ENCODE measurements at regions not wholly inside any gene's neighbourhood (a gene's known extent, or its start where the extent isn't known, plus 50 kb on each side); places are given as distances from the start of the nearest gene placed in this dataset.

DNA sequence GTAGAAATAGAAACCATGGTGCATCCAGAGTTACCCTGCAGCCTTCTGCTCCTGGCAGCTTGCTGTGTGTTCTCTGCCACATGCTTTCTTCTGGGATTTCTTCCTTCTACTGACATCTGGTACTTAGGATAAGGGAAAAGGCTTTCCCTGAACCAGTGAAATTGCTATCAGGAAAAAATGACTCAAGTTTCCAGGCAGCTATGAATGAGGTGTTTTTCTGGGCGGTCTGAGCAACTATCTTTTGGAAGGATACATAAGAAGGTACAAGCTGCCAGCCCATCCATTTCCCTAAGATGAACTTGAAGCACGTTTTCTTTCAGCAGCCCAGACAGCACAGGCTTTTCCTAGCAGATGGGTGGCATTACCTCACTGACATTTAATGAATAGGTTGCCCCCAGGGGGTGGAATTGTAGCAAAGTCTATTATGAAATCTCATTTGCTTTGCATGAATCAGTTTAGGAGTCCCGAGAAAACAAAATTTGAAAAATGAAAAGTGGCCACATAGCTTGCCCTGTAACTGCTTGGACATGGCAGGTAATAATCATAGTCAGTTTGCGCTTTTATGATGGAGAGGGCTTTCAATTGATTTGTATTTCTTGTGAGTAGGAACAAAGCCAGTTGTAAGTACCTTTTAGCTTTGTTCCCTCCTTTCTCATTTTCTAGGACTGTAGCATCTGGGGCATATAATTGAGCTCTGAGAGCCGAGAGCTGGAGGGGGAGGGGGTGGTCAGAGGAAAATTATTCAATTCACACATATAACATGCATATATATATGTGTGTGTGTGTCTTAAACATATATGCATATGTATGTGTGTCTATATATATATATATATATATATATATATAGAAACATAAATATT is 108.5 kb downstream of the C9orf152 start:
- Histone ChIP-seq H3K9me3 (ENCODE audit: low read length) (no peaks in the 10 kb centered on the region), H3K4me1 (ENCODE audit: insufficient read depth, low read length) (peaks cover 5% of the 10 kb centered on the region; the same call in 1 of the 2 replicates), H3K27ac (ENCODE audit: low read length) (no peak overlapping the region), H3K9me2 (replicated peaks; ENCODE audit: low read length) (no peaks in the 10 kb centered on the region), H3K36me3 (ENCODE audit: low read depth, low read length) (peaks cover 3% of the 10 kb centered on the region; the same call in 1 of the 2 replicates), H4K20me1 (ENCODE audit: low read length) (peaks cover 48% of the 10 kb centered on the region; the same call in 1 of the 2 replicates), H3K79me2 (ENCODE audit: low read length) (peaks cover 62% of the 10 kb centered on the region), H2AFZ (ENCODE audit: low read length) (no peak overlapping the region), H3K4me3 (ENCODE audit: low read length) (no peak overlapping the region), H3K27me3 (ENCODE audit: low read length) (no peaks in the 10 kb centered on the region), H3K9ac (ENCODE audit: low read length) (no peak overlapping the region), H3F3A (ENCODE audit: low read length, unreplicated experiment) (no peaks in the 10 kb centered on the region), H3K4me2 (ENCODE audit: low read length) (no peak overlapping the region)
- ChIA-PET CTCF (no interaction called here), POLR2A (ENCODE audit: unreplicated experiment) (no interaction called here)
- TF ChIP-seq EZH2phosphoT487 (IDR thresholded peaks at IDR 0.05; ENCODE audit: borderline replicate concordance, low read length) (no peak), EZH2 (IDR thresholded peaks at IDR 0.05; ENCODE audit: low read length, unreplicated experiment) (no peak)
- TF ChIP-seq, protein P1, sequence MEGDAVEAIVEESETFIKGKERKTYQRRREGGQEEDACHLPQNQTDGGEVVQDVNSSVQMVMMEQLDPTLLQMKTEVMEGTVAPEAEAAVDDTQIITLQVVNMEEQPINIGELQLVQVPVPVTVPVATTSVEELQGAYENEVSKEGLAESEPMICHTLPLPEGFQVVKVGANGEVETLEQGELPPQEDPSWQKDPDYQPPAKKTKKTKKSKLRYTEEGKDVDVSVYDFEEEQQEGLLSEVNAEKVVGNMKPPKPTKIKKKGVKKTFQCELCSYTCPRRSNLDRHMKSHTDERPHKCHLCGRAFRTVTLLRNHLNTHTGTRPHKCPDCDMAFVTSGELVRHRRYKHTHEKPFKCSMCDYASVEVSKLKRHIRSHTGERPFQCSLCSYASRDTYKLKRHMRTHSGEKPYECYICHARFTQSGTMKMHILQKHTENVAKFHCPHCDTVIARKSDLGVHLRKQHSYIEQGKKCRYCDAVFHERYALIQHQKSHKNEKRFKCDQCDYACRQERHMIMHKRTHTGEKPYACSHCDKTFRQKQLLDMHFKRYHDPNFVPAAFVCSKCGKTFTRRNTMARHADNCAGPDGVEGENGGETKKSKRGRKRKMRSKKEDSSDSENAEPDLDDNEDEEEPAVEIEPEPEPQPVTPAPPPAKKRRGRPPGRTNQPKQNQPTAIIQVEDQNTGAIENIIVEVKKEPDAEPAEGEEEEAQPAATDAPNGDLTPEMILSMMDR (conservative IDR thresholded peaks at IDR 0.05; ENCODE audit: low read depth, low read length) = no peak
- intact Hi-C loops (cut with micrococcal nuclease) = no loop called here
- no TSS peak for BruUV-seq (replicated peaks)
- peak; percentile 31 for DNase-seq
- ATAC-seq = no peak

DNA sequence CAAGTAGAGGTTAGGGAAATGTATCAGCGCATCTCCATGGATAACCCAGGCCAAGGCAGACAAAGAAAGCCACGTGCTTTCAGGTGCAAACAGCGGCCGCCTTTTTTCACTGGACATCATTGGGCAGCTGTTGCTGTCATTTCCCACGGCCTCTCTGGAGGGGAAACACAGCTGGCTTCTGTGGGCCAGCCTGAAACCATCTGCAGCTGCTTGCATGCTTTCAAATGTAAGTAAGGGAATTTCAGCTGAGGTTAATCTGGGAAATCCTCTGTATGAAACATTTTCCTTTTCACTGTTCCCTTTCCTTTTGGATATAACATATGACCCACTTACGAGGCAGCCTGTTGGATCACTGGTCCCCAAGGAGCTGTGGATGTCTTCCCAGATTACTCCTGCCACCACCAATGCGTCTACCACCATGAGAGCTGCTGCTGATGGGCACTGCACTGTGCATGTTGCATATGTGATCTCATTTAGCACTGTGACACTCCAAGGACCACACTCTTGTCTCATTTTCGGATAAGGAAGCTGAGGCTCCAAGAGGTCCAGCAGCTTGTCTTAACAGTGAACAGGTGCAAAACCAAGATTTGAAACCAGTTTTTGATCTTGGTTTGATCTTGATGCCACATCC is 106.3 kb downstream of the C9orf152 start:
- peaks cover 5% of the 10 kb centered on the region; the same call in 1 of the 2 replicates for H3K4me1 ChIP-seq (ENCODE audit: insufficient read depth, low read length)

More for the DNA sequence above, 106.3 kb downstream of the C9orf152 start:
- no peak for DNase-seq
- ATAC-seq = no peak
- H2AFZ ChIP-seq (ENCODE audit: low read length) = no peak overlapping the region
- H3K4me3 ChIP-seq (ENCODE audit: low read length) = no peak overlapping the region
- H3K9me3 ChIP-seq (ENCODE audit: low read length) = no peaks in the 10 kb centered on the region
- no peaks in the 10 kb centered on the region for H3K9me2 ChIP-seq (replicated peaks; ENCODE audit: low read length)
- BruUV-seq (replicated peaks) = no TSS peak
- no peak overlapping the region for H3K9ac ChIP-seq (ENCODE audit: low read length)
- H3K4me2 ChIP-seq (ENCODE audit: low read length) = no peak overlapping the region
- intact Hi-C loops (cut with micrococcal nuclease) = no loop called here
- ChIA-PET POLR2A (ENCODE audit: unreplicated experiment) (no interaction called here), CTCF (no interaction called here)
- H3K27ac ChIP-seq (ENCODE audit: low read length) = no peak overlapping the region
- H3K79me2 ChIP-seq (ENCODE audit: low read length) = peaks cover 59% of the 10 kb centered on the region
- H4K20me1 ChIP-seq (ENCODE audit: low read length) = peaks cover 39% of the 10 kb centered on the region; the same call in 1 of the 2 replicates
- H3F3A ChIP-seq (ENCODE audit: low read length, unreplicated experiment) = no peaks in the 10 kb centered on the region
- peaks cover 3% of the 10 kb centered on the region; the same call in 1 of the 2 replicates for H3K36me3 ChIP-seq (ENCODE audit: low read depth, low read length)
- TF ChIP-seq EZH2phosphoT487 (IDR thresholded peaks at IDR 0.05; ENCODE audit: borderline replicate concordance, low read length) (no peak), EZH2 (IDR thresholded peaks at IDR 0.05; ENCODE audit: low read length, unreplicated experiment) (no peak)
- TF ChIP-seq, protein P1 (conservative IDR thresholded peaks at IDR 0.05; ENCODE audit: low read depth, low read length) = no peak
- no peaks in the 10 kb centered on the region for H3K27me3 ChIP-seq (ENCODE audit: low read length)

All from PC-3 (cell line).